ENCODE measurements at regions not wholly inside any gene's neighbourhood (a gene's known extent, or its start where the extent isn't known, plus 50 kb on each side); places are given as distances from the start of the nearest gene placed in this dataset.

- no peaks in the 10 kb centered on the region for H3K4me1 Mint-ChIP-seq (ENCODE audit: low read depth)
- no peak overlapping the region for H3K27ac Mint-ChIP-seq
- no peak overlapping the region for H3K4me3 Mint-ChIP-seq
- ChIA-PET CTCF (no interaction called here), POLR2A (no interaction called here)
- no peaks in the 10 kb centered on the region for H3K27me3 Mint-ChIP-seq (ENCODE audit: low read depth)
- no peaks in the 10 kb centered on the region for H3K36me3 Mint-ChIP-seq (ENCODE audit: low read depth)
- ATAC-seq, result no peak
- H3K9me3 Mint-ChIP-seq (ENCODE audit: insufficient read depth), result no peaks in the 10 kb centered on the region
- DNase-seq, result no peak
Measured at GRCh38 chr2:17171446-17172049, 346.7 kb downstream of the RAD51AP2 start.

- no peak overlapping the region for H3K27ac Mint-ChIP-seq
- ChIA-PET POLR2A (no interaction called here), CTCF (no interaction called here)
- ATAC-seq (no peak), DNase-seq (no peak)
- no peaks in the 10 kb centered on the region for H3K9me3 Mint-ChIP-seq (ENCODE audit: insufficient read depth)
- H3K4me3 Mint-ChIP-seq, result no peak overlapping the region
- H3K36me3 Mint-ChIP-seq (ENCODE audit: low read depth), result no peaks in the 10 kb centered on the region
- no peaks in the 10 kb centered on the region for H3K4me1 Mint-ChIP-seq (ENCODE audit: low read depth)
- no peaks in the 10 kb centered on the region for H3K27me3 Mint-ChIP-seq (ENCODE audit: low read depth)
Measured at GRCh38 chr2:17166506-17166905, 351.7 kb downstream of the RAD51AP2 start.

GRCh38 chr2:17164550-17164949 is 353.7 kb downstream of the RAD51AP2 start:
- DNase-seq (no peak), ATAC-seq (no peak)
- Mint-ChIP-seq H3K4me3 (no peak overlapping the region), H3K36me3 (ENCODE audit: low read depth) (no peaks in the 10 kb centered on the region), H3K9me3 (ENCODE audit: insufficient read depth) (no peaks in the 10 kb centered on the region), H3K27ac (no peak overlapping the region), H3K27me3 (ENCODE audit: low read depth) (no peaks in the 10 kb centered on the region), H3K4me1 (ENCODE audit: low read depth) (no peaks in the 10 kb centered on the region)
- ChIA-PET CTCF (no interaction called here), POLR2A (no interaction called here)

GRCh38 chr2:17163638-17164037 is 354.6 kb downstream of the RAD51AP2 start:
- Mint-ChIP-seq H3K4me3 (no peak overlapping the region), H3K27ac (no peak overlapping the region), H3K4me1 (ENCODE audit: low read depth) (no peaks in the 10 kb centered on the region), H3K27me3 (ENCODE audit: low read depth) (no peaks in the 10 kb centered on the region), H3K36me3 (ENCODE audit: low read depth) (no peaks in the 10 kb centered on the region), H3K9me3 (ENCODE audit: insufficient read depth) (no peaks in the 10 kb centered on the region)
- POLR2A ChIA-PET, result no interaction called here
- CTCF ChIA-PET, result no interaction called here
- ATAC-seq (no peak), DNase-seq (no peak)

- ChIA-PET POLR2A (no interaction called here), CTCF (no interaction called here)
- no peak for DNase-seq
- no peaks in the 10 kb centered on the region for H3K36me3 Mint-ChIP-seq (ENCODE audit: low read depth)
- H3K4me3 Mint-ChIP-seq, result no peak overlapping the region
- ATAC-seq, result no peak
- no peaks in the 10 kb centered on the region for H3K27me3 Mint-ChIP-seq (ENCODE audit: low read depth)
- no peaks in the 10 kb centered on the region for H3K9me3 Mint-ChIP-seq (ENCODE audit: insufficient read depth)
- H3K27ac Mint-ChIP-seq, result no peak overlapping the region
- H3K4me1 Mint-ChIP-seq (ENCODE audit: low read depth), result no peaks in the 10 kb centered on the region
Measured at GRCh38 chr2:17162713-17163112, 355.5 kb downstream of the RAD51AP2 start.

GRCh38 chr2:17160594-17160993 is 357.6 kb downstream of the RAD51AP2 start:
- no peak for ATAC-seq
- ChIA-PET POLR2A (no interaction called here), CTCF (no interaction called here)
- Mint-ChIP-seq H3K4me3 (no peak overlapping the region), H3K27ac (no peak overlapping the region), H3K27me3 (ENCODE audit: low read depth) (no peaks in the 10 kb centered on the region), H3K4me1 (ENCODE audit: low read depth) (no peaks in the 10 kb centered on the region), H3K9me3 (ENCODE audit: insufficient read depth) (no peaks in the 10 kb centered on the region), H3K36me3 (ENCODE audit: low read depth) (no peaks in the 10 kb centered on the region)
- no peak for DNase-seq

- CTCF ChIA-PET, result no interaction called here
- Mint-ChIP-seq H3K36me3 (ENCODE audit: low read depth) (no peaks in the 10 kb centered on the region), H3K4me1 (ENCODE audit: low read depth) (no peaks in the 10 kb centered on the region)
Measured at GRCh38 chr2:17156086-17156485, 362.2 kb downstream of the RAD51AP2 start.

GRCh38 chr2:17149945-17150344 is 368.3 kb downstream of the RAD51AP2 start:
- H3K36me3 Mint-ChIP-seq (ENCODE audit: low read depth), result no peaks in the 10 kb centered on the region
- ChIA-PET POLR2A (no interaction called here), CTCF (no interaction called here)
- no peaks in the 10 kb centered on the region for H3K9me3 Mint-ChIP-seq (ENCODE audit: insufficient read depth)
- H3K4me1 Mint-ChIP-seq (ENCODE audit: low read depth), result no peaks in the 10 kb centered on the region
- DNase-seq (no peak), ATAC-seq (no peak)
- H3K4me3 Mint-ChIP-seq, result no peak overlapping the region
- H3K27ac Mint-ChIP-seq, result no peak overlapping the region
- H3K27me3 Mint-ChIP-seq (ENCODE audit: low read depth), result no peaks in the 10 kb centered on the region

More at GRCh38 chr2:17156086-17156485, 362.2 kb downstream of the RAD51AP2 start:
- H3K4me3 Mint-ChIP-seq, result no peak overlapping the region
- ATAC-seq, result no peak
- no peak for DNase-seq
- no peaks in the 10 kb centered on the region for H3K27me3 Mint-ChIP-seq (ENCODE audit: low read depth)
- no peak overlapping the region for H3K27ac Mint-ChIP-seq
- POLR2A ChIA-PET, result no interaction called here
- no peaks in the 10 kb centered on the region for H3K9me3 Mint-ChIP-seq (ENCODE audit: insufficient read depth)

GRCh38 chr2:17148407-17149145 is 369.7 kb downstream of the RAD51AP2 start:
- DNase-seq, result no peak
- H3K36me3 Mint-ChIP-seq (ENCODE audit: low read depth), result no peaks in the 10 kb centered on the region
- no peak overlapping the region for H3K27ac Mint-ChIP-seq
- no peaks in the 10 kb centered on the region for H3K27me3 Mint-ChIP-seq (ENCODE audit: low read depth)
- H3K4me1 Mint-ChIP-seq (ENCODE audit: low read depth), result no peaks in the 10 kb centered on the region
- ATAC-seq, result no peak
- H3K9me3 Mint-ChIP-seq (ENCODE audit: insufficient read depth), result no peaks in the 10 kb centered on the region
- no peak overlapping the region for H3K4me3 Mint-ChIP-seq
- ChIA-PET CTCF (no interaction called here), POLR2A (no interaction called here)

GRCh38 chr2:17146358-17146757 is 371.9 kb downstream of the RAD51AP2 start:
- ChIA-PET CTCF (no interaction called here), POLR2A (no interaction called here)
- Mint-ChIP-seq H3K27ac (no peak overlapping the region), H3K4me3 (no peak overlapping the region), H3K27me3 (ENCODE audit: low read depth) (no peaks in the 10 kb centered on the region), H3K9me3 (ENCODE audit: insufficient read depth) (no peaks in the 10 kb centered on the region), H3K36me3 (ENCODE audit: low read depth) (no peaks in the 10 kb centered on the region), H3K4me1 (ENCODE audit: low read depth) (no peaks in the 10 kb centered on the region)
- DNase-seq, result no peak
- no peak for ATAC-seq

- Mint-ChIP-seq H3K4me1 (ENCODE audit: low read depth) (no peaks in the 10 kb centered on the region), H3K27me3 (ENCODE audit: low read depth) (no peaks in the 10 kb centered on the region), H3K27ac (no peak overlapping the region), H3K4me3 (no peak overlapping the region), H3K36me3 (ENCODE audit: low read depth) (no peaks in the 10 kb centered on the region), H3K9me3 (ENCODE audit: insufficient read depth) (no peaks in the 10 kb centered on the region)
- ChIA-PET CTCF (no interaction called here), POLR2A (no interaction called here)
- DNase-seq (no peak), ATAC-seq (no peak)
Measured at GRCh38 chr2:17136877-17137276, 381.4 kb downstream of the RAD51AP2 start.

GRCh38 chr2:17136231-17136630 is 382.0 kb downstream of the RAD51AP2 start:
- Mint-ChIP-seq H3K4me1 (ENCODE audit: low read depth) (no peaks in the 10 kb centered on the region), H3K36me3 (ENCODE audit: low read depth) (no peaks in the 10 kb centered on the region), H3K4me3 (no peak overlapping the region), H3K27me3 (ENCODE audit: low read depth) (no peaks in the 10 kb centered on the region), H3K27ac (no peak overlapping the region), H3K9me3 (ENCODE audit: insufficient read depth) (no peaks in the 10 kb centered on the region)
- ATAC-seq (no peak), DNase-seq (no peak)
- ChIA-PET CTCF (no interaction called here), POLR2A (no interaction called here)

GRCh38 chr2:17135619-17136018 is 382.6 kb downstream of the RAD51AP2 start:
- H3K27me3 Mint-ChIP-seq (ENCODE audit: low read depth), result no peaks in the 10 kb centered on the region
- DNase-seq, result no peak
- H3K36me3 Mint-ChIP-seq (ENCODE audit: low read depth), result no peaks in the 10 kb centered on the region
- CTCF ChIA-PET, result no interaction called here
- no peaks in the 10 kb centered on the region for H3K9me3 Mint-ChIP-seq (ENCODE audit: insufficient read depth)
- POLR2A ChIA-PET, result no interaction called here
- no peak for ATAC-seq
- no peak overlapping the region for H3K27ac Mint-ChIP-seq
- no peak overlapping the region for H3K4me3 Mint-ChIP-seq
- no peaks in the 10 kb centered on the region for H3K4me1 Mint-ChIP-seq (ENCODE audit: low read depth)
